ENCODE measurements at regions not wholly inside any gene's neighbourhood (a gene's known extent, or its start where the extent isn't known, plus 50 kb on each side); places are given as distances from the start of the nearest gene placed in this dataset.

GRCh38 chr14:27245947-27246346, 648.1 kb upstream of the NOVA1 start:
- Histone ChIP-seq H3K4me1 (no peaks in the 10 kb centered on the region), H3K4me3 (ENCODE audit: low read depth, low read length) (no peak overlapping the region), H3K9me3 (peaks cover 4% of the 10 kb centered on the region; the same call in 1 of the 2 replicates), H3K36me3 (no peaks in the 10 kb centered on the region), H3K27me3 (no peaks in the 10 kb centered on the region)
- DNase-seq = no peak
- no peak for TF ChIP-seq CTCF (IDR thresholded peaks at IDR 0.05; ENCODE audit: low read depth, low read length)

DNA sequence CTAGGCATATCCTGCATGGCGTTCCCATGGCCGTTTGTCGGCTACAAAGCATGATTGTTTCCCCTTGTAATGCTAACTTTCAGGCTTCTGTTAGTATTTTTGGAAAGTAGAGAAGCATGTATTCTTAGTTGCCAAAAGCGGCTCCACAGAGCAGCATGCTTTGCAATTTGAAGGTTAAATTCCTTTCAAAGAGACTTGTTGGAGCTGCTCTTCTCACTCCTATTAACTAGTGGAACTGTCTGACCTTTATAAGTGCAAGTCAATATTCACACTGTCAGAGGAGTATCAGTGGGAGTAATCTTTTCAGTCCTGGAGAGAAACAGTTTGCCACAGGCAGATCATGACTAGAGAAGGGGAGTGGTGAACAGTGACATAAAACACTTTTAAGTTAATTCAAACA, 656.1 kb upstream of the NOVA1 start:
- DNase-seq = no peak
- H3K9me3 ChIP-seq = no peaks in the 10 kb centered on the region
- TF ChIP-seq CTCF (IDR thresholded peaks at IDR 0.05; ENCODE audit: low read depth, low read length) = no peak
- H3K4me1 ChIP-seq = no peaks in the 10 kb centered on the region
- no peaks in the 10 kb centered on the region for H3K27me3 ChIP-seq
- no peak overlapping the region for H3K4me3 ChIP-seq (ENCODE audit: low read depth, low read length)
- H3K36me3 ChIP-seq = no peaks in the 10 kb centered on the region

DNA sequence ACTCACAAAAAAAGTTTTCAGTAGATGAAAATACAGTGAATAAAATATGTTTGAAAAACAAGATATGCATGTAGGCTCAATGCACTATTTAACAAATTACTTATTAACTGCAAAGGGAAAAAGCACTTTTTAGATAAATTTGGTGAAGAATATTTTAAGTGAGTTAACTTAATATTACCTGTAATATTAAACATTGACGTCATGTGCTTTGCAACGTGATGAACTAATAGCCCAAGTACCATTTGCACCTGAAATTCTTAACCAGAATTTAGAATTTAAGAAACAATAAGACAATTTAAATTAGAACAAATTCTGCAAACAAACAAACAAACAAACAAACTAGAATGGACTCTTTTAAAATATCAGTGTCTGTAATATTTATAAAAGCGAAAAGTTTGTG, 659.0 kb upstream of the NOVA1 start:
- no peak for DNase-seq
- no peaks in the 10 kb centered on the region for H3K27me3 ChIP-seq
- TF ChIP-seq CTCF (IDR thresholded peaks at IDR 0.05; ENCODE audit: low read depth, low read length) = no peak

GRCh38 chr14:27267876-27268275, 670.0 kb upstream of the NOVA1 start:
- Histone ChIP-seq H3K27me3 (no peaks in the 10 kb centered on the region), H3K9me3 (no peaks in the 10 kb centered on the region), H3K36me3 (no peaks in the 10 kb centered on the region), H3K4me3 (ENCODE audit: low read depth, low read length) (no peak overlapping the region), H3K4me1 (no peaks in the 10 kb centered on the region)
- no peak for DNase-seq
- no peak for TF ChIP-seq CTCF (IDR thresholded peaks at IDR 0.05; ENCODE audit: low read depth, low read length)

More for the DNA sequence above, 659.0 kb upstream of the NOVA1 start:
- no peaks in the 10 kb centered on the region for H3K36me3 ChIP-seq
- no peaks in the 10 kb centered on the region; the same call in 1 of the 2 replicates for H3K9me3 ChIP-seq
- H3K4me3 ChIP-seq (ENCODE audit: low read depth, low read length) = no peak overlapping the region
- no peaks in the 10 kb centered on the region for H3K4me1 ChIP-seq

DNA sequence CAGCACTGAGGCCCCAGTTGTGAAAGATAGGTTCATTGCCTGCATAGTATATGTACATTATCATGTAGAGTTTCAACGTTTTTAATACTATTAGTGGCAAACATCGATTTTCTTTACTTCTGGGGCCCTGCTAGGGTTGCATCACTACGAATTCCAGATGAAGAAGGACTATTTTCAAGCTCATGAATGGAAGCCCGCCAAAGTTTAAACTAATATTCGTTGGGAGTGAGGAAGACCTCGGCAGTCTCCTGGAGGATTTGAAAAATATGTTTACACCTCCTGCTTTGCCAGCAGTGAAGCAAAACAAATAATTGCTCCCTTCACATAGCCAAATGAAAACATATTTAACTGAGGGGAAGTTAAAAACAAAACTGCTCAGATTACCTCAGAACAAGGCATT, 672.9 kb upstream of the NOVA1 start:
- TF ChIP-seq CTCF (IDR thresholded peaks at IDR 0.05; ENCODE audit: low read depth, low read length) = no peak
- H3K27me3 ChIP-seq = no peaks in the 10 kb centered on the region
- no peak overlapping the region for H3K4me3 ChIP-seq (ENCODE audit: low read depth, low read length)
- DNase-seq = no peak
- H3K4me1 ChIP-seq = no peaks in the 10 kb centered on the region
- no peaks in the 10 kb centered on the region for H3K9me3 ChIP-seq
- no peaks in the 10 kb centered on the region for H3K36me3 ChIP-seq

- H3K9me3 ChIP-seq = no peaks in the 10 kb centered on the region
These were observed 680.5 kb upstream of the NOVA1 start for GRCh38 chr14:27278341-27278740.

More at GRCh38 chr14:27278341-27278740, 680.5 kb upstream of the NOVA1 start:
- Histone ChIP-seq H3K27me3 (no peaks in the 10 kb centered on the region), H3K4me3 (ENCODE audit: low read depth, low read length) (no peak overlapping the region), H3K36me3 (no peaks in the 10 kb centered on the region), H3K4me1 (no peaks in the 10 kb centered on the region)
- no peak for TF ChIP-seq CTCF (IDR thresholded peaks at IDR 0.05; ENCODE audit: low read depth, low read length)
- no peak for DNase-seq
